GM23338 (cell line): ENCODE measurements at regions not wholly inside any gene's neighbourhood (a gene's known extent, or its start where the extent isn't known, plus 50 kb on each side); places are given as distances from the start of the nearest gene placed in this dataset.
A peak's percentile ranks its signal among the peaks of the same experiment; 100 is the strongest.

Source experiments
- ATAC-seq: fragments of 200-7000 bp; cut with Tn5 transposase; 3 replicates; pipeline ENCODE4 v1.9.1; 2020
- DNase-seq: peaks from one replicate; pipeline ENCODE4 v3.0.0-alpha.2; 2015; ENCODE audit warnings: low spot score
- H2AFZ ChIP-seq: fragments of 200-600 bp; sonication (generic); 2 replicates; pipeline ENCODE4 v1.8.0; 2016; ENCODE audit warnings: antibody characterized with exemption, mild to moderate bottlenecking, moderate library complexity
- H3F3A ChIP-seq: fragments of 200-600 bp; sonication (generic); replicated peaks from 2 replicates; pipeline ENCODE4 v1.8.0; 2017; ENCODE audit warnings: antibody characterized with exemption, mixed run types, low read depth
- H3K27ac ChIP-seq: fragments of 200-600 bp; sonication (generic); 2 replicates; pipeline ENCODE4 v1.6.1; 2016; ENCODE audit warnings: low read depth
- H3K27me3 ChIP-seq: fragments of 200-600 bp; sonication (generic); 2 replicates; pipeline ENCODE4 v1.8.0; 2016; ENCODE audit warnings: mild to moderate bottlenecking, mixed run types, moderate library complexity; ENCODE audit not compliant: insufficient read depth
- H3K36me3 ChIP-seq: fragments of 200-600 bp; sonication (generic); 2 replicates; pipeline ENCODE4 v1.8.0; 2016; ENCODE audit warnings: mild to moderate bottlenecking; ENCODE audit not compliant: insufficient read depth
- H3K4me1 ChIP-seq: fragments of 200-600 bp; sonication (generic); 2 replicates; pipeline ENCODE4 v1.8.0; 2016; ENCODE audit warnings: mild to moderate bottlenecking, moderate library complexity; ENCODE audit not compliant: insufficient read depth
- H3K4me2 ChIP-seq: fragments of 200-600 bp; sonication (generic); 2 replicates; pipeline ENCODE4 v1.7.1; 2017; ENCODE audit warnings: mixed run types
- H3K4me3 ChIP-seq: fragments of 200-600 bp; sonication (generic); 2 replicates; pipeline ENCODE4 v1.6.1; 2016; ENCODE audit warnings: mixed run types
- H3K79me2 ChIP-seq: fragments of 200-600 bp; sonication (generic); replicated peaks from 2 replicates; pipeline ENCODE4 v1.8.0; 2017; ENCODE audit warnings: mild to moderate bottlenecking; ENCODE audit not compliant: insufficient read depth
- H3K9me2 ChIP-seq: fragments of 200-600 bp; sonication (generic); 2 replicates; pipeline ENCODE4 v1.8.0; 2017; ENCODE audit not compliant: insufficient read depth
- H4K20me1 ChIP-seq: fragments of 200-600 bp; sonication (generic); replicated peaks from 2 replicates; pipeline ENCODE4 v1.8.0; 2017; ENCODE audit warnings: mild to moderate bottlenecking; ENCODE audit not compliant: insufficient read depth
- H3K27ac Mint-ChIP-seq: 2 replicates; pipeline ENCODE4 v1.8.0; 2020; ENCODE audit warnings: inconsistent platforms, mild to moderate bottlenecking, moderate library complexity, mixed read lengths
- H3K27me3 Mint-ChIP-seq: 3 replicates; pipeline ENCODE4 v1.8.0; 2022; ENCODE audit warnings: low read depth, mild to moderate bottlenecking, moderate library complexity, mixed read lengths, inconsistent platforms; ENCODE audit not compliant: insufficient read depth, poor library complexity
- H3K36me3 Mint-ChIP-seq: 3 replicates; pipeline ENCODE4 v1.8.0; 2021; ENCODE audit warnings: low read depth, mild to moderate bottlenecking, inconsistent platforms, moderate library complexity, mixed read lengths
- H3K4me1 Mint-ChIP-seq: 3 replicates; pipeline ENCODE4 v1.8.0; 2020; ENCODE audit warnings: mild to moderate bottlenecking, inconsistent platforms, mixed read lengths
- H3K4me3 Mint-ChIP-seq: 3 replicates; pipeline ENCODE4 v1.8.0; 2021; ENCODE audit warnings: moderate library complexity, mild to moderate bottlenecking, inconsistent platforms, mixed read lengths
- H3K9me3 Mint-ChIP-seq: 3 replicates; pipeline ENCODE4 v1.8.0; 2020; ENCODE audit warnings: moderate library complexity, mild to moderate bottlenecking, inconsistent platforms, mixed read lengths
- CREB1 ChIP-seq: fragments of 250-450 bp; sonication (Bioruptor Pico); IDR thresholded peaks from 2 replicates; pipeline ENCODE4 v1.5.0; 2020; ENCODE audit warnings: low read depth, mild to moderate bottlenecking, moderate library complexity
- ETS1 ChIP-seq: IDR thresholded peaks from 2 replicates; pipeline ENCODE4 v1.6.1; 2016; ENCODE audit warnings: antibody characterized with exemption
- EZH2 ChIP-seq: fragments of 200-600 bp; sonication (generic); IDR thresholded peaks from one replicate; pipeline ENCODE4 v1.8.0; 2017; ENCODE audit warnings: antibody characterized with exemption, mild to moderate bottlenecking, low read depth; ENCODE audit not compliant: unreplicated experiment
- EZH2phosphoT487 ChIP-seq: fragments of 200-600 bp; sonication (generic); IDR thresholded peaks from one replicate; pipeline ENCODE4 v1.8.1; 2018; ENCODE audit warnings: antibody characterized with exemption; ENCODE audit not compliant: unreplicated experiment
- JUNB ChIP-seq: IDR thresholded peaks from one replicate; pipeline ENCODE4 v1.6.1; 2016; ENCODE audit warnings: antibody characterized with exemption; ENCODE audit not compliant: unreplicated experiment
- NANOG ChIP-seq: IDR thresholded peaks from 2 replicates; pipeline ENCODE4 v1.6.1; 2016; ENCODE audit warnings: antibody characterized with exemption, borderline replicate concordance
- POLR2AphosphoS5 ChIP-seq: IDR thresholded peaks from 2 replicates; pipeline ENCODE4 v1.6.1; 2016; ENCODE audit warnings: antibody characterized with exemption, low read depth
- REST ChIP-seq: IDR thresholded peaks from one replicate; pipeline ENCODE4 v1.6.1; 2018; ENCODE audit warnings: antibody characterized with exemption; ENCODE audit not compliant: unreplicated experiment
- STAT1 ChIP-seq: IDR thresholded peaks from one replicate; pipeline ENCODE4 v1.6.1; 2016; ENCODE audit warnings: antibody characterized with exemption; ENCODE audit not compliant: unreplicated experiment
- ZNF114 ChIP-seq: fragments of 250-450 bp; sonication (Bioruptor Pico); IDR thresholded peaks from 2 replicates; pipeline ENCODE4 v1.5.0; 2020; ENCODE audit warnings: mild to moderate bottlenecking, moderate library complexity
- ZNF331 ChIP-seq: fragments of 250-450 bp; sonication (Bioruptor Pico); IDR thresholded peaks from 2 replicates; pipeline ENCODE4 v1.5.0; 2020; ENCODE audit warnings: low read depth, mild to moderate bottlenecking, moderate library complexity
- TF ChIP-seq, protein P1 (sequence below), 2 experiments: fragments of 200-600 bp in 1 of 2; sonication (generic) in 1 of 2; conservative IDR thresholded peaks; 2 replicates each; pipeline versions ENCODE4 v1.5.1 to v1.6.1; 2016 to 2017; ENCODE audit warnings: antibody characterized with exemption in 2 of 2, low read depth in 2 of 2, mild to moderate bottlenecking in 2 of 2, moderate library complexity in 1 of 2

GRCh38 chr3:69547461-69547880 lies 161.6 kb upstream of the FRMD4B start (continued):
- TF ChIP-seq ETS1 (no peak), CREB1 (CRISPR knock-in tag) (no peak), JUNB (no peak), POLR2AphosphoS5 (no peak), STAT1 (no peak)

DNA sequence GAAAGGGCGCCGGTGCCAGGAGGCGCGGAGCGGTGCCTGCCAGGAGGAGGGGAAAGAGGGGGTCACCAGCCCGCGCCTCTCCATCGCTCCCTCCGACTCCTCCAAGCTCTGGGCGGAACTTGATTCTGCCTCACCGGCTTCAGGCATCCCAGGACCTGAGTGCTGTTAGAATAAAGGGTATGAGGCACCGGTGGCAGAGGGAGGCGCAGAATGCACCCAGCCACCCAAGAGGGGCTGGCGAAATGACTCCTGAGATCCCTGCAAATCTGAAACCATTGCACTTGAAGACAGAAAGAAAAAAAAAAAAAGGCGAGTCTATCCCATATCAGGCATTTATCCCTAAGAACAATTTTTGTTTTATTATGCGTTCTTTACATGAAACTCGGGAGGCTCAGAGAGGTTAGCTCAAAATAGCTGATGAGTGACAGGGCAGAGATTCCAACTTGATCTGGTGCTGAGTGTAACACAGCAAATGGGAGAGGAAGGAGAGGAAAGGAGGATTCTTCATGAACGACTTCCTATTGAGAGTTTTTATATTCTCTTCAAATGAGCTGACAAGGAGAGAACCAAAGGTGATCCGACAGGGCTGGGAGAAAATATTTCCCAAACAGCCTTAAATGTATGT lies 157.0 kb upstream of the FRMD4B start:
- 0 out of 2 replicates have a peak, but pooled peaks cover 4% of the 10 kb centered on the region for H3F3A ChIP-seq
- no peak for TF ChIP-seq STAT1
- no peak for TF ChIP-seq ETS1
- TF ChIP-seq REST: no peak
- TF ChIP-seq JUNB: no peak
- no peak for TF ChIP-seq POLR2AphosphoS5
- no peak for TF ChIP-seq ZNF331 (CRISPR knock-in tag)
- no peak for TF ChIP-seq EZH2
- no peak for TF ChIP-seq EZH2phosphoT487
- no peak for TF ChIP-seq NANOG
- no peak for TF ChIP-seq CREB1 (CRISPR knock-in tag)
- TF ChIP-seq, protein P1, sequence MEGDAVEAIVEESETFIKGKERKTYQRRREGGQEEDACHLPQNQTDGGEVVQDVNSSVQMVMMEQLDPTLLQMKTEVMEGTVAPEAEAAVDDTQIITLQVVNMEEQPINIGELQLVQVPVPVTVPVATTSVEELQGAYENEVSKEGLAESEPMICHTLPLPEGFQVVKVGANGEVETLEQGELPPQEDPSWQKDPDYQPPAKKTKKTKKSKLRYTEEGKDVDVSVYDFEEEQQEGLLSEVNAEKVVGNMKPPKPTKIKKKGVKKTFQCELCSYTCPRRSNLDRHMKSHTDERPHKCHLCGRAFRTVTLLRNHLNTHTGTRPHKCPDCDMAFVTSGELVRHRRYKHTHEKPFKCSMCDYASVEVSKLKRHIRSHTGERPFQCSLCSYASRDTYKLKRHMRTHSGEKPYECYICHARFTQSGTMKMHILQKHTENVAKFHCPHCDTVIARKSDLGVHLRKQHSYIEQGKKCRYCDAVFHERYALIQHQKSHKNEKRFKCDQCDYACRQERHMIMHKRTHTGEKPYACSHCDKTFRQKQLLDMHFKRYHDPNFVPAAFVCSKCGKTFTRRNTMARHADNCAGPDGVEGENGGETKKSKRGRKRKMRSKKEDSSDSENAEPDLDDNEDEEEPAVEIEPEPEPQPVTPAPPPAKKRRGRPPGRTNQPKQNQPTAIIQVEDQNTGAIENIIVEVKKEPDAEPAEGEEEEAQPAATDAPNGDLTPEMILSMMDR (conservative IDR thresholded peaks at IDR 0.05; ENCODE audit: low read depth in 2 of 2): no peak
- no peak for TF ChIP-seq ZNF114

More for the DNA sequence above, 157.0 kb upstream of the FRMD4B start:
- Mint-ChIP-seq H3K27ac (no peak overlapping the region), H3K4me3 (peak overlapping the region; percentile 78), H3K4me1 (peaks cover 17% of the 10 kb centered on the region), H3K36me3 (no peaks in the 10 kb centered on the region), H3K9me3 (no peaks in the 10 kb centered on the region), H3K27me3 (peaks cover 26% of the 10 kb centered on the region)
- Histone ChIP-seq H3K27ac (no peak overlapping the region), H2AFZ (peak overlapping the region; percentile 92), H3K36me3 (no peaks in the 10 kb centered on the region), H3K27me3 (peaks cover 43% of the 10 kb centered on the region), H3K4me2 (peak overlapping the region; percentile 94), H4K20me1 (no peaks in the 10 kb centered on the region; the same call in 1 of the 2 replicates), H3K9me2 (no peaks in the 10 kb centered on the region), H3K4me1 (0 out of 2 replicates have a peak, but pooled peaks cover 8% of the 10 kb centered on the region), H3K4me3 (peak overlapping the region; percentile 90), H3K79me2 (peaks cover 5% of the 10 kb centered on the region)
- ATAC-seq (no peak; the same call in 2 of the 3 replicates), DNase-seq (no peak)
